Brain microvascular endothelial cell (primary cell): ENCODE measurements at regions not wholly inside any gene's neighbourhood (a gene's known extent, or its start where the extent isn't known, plus 50 kb on each side); places are given as distances from the start of the nearest gene placed in this dataset.
"Not testable (repeated sequence)": the region's sequence is repeated elsewhere in the genome, so short reads cannot be mapped to it uniquely, and the experiment has no call there.

Experiments used
- DNase-seq: peaks from one replicate; pipeline ENCODE4 v3.0.0-alpha.2; 2020
- H3K27ac ChIP-seq: fragments of 250-450 bp; sonication (Bioruptor Pico); 2 replicates; pipeline ENCODE4 v1.5.1; 2020; ENCODE audit warnings: mild to moderate bottlenecking, moderate library complexity
- H3K27me3 ChIP-seq: fragments of 250-450 bp; sonication (Bioruptor Pico); replicated peaks from 2 replicates; pipeline ENCODE4 v1.5.1; 2020; ENCODE audit warnings: mild to moderate bottlenecking
- H3K36me3 ChIP-seq: fragments of 250-450 bp; sonication (Bioruptor Pico); replicated peaks from 2 replicates; pipeline ENCODE4 v1.5.1; 2020; ENCODE audit warnings: mild to moderate bottlenecking
- H3K4me3 ChIP-seq: 2 replicates; pipeline ENCODE4 v1.5.1; 2011; ENCODE audit warnings: low read depth, mild to moderate bottlenecking, control low read depth, low read length, moderate library complexity
- in situ Hi-C: cut with HindIII; loops from 2 replicates; pipeline ENCODE4 v1.10.0; 2017; ENCODE audit warnings: low sequenced_read_pairs, low pct_ligation_motif_present
- TF ChIP-seq, protein P1 (sequence below): IDR thresholded peaks from 2 replicates; pipeline ENCODE4 v1.5.1; 2011; ENCODE audit warnings: low read depth, mild to moderate bottlenecking, moderate library complexity, low read length, control low read depth, inconsistent platforms; ENCODE audit errors: missing control alignments

DNA sequence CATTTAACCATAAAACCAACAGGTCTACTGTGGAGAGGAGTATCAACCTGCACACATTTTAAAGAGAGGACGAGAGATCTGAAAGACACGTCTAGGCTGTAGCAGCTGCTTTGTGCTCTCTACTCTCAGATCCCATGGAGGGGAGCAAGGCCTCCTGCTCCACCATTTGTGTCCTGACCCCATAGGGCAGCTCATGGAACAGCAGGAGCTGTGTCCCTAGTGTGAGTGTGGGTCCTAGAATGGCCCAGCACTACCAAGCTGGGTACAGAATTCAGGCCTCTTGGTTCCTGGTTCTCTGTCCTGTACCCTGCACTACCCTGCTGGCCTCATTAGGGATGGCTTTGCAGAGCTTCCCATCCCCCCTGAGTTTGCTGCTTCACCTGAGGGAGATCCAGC lies 76.5 kb downstream of the DHCR7 start:
- Histone ChIP-seq H3K36me3 (no peaks in the 10 kb centered on the region), H3K27me3 (no peaks in the 10 kb centered on the region), H3K27ac (no peak overlapping the region), H3K4me3 (no peak overlapping the region)
- no peak for DNase-seq
- TF ChIP-seq, protein P1, sequence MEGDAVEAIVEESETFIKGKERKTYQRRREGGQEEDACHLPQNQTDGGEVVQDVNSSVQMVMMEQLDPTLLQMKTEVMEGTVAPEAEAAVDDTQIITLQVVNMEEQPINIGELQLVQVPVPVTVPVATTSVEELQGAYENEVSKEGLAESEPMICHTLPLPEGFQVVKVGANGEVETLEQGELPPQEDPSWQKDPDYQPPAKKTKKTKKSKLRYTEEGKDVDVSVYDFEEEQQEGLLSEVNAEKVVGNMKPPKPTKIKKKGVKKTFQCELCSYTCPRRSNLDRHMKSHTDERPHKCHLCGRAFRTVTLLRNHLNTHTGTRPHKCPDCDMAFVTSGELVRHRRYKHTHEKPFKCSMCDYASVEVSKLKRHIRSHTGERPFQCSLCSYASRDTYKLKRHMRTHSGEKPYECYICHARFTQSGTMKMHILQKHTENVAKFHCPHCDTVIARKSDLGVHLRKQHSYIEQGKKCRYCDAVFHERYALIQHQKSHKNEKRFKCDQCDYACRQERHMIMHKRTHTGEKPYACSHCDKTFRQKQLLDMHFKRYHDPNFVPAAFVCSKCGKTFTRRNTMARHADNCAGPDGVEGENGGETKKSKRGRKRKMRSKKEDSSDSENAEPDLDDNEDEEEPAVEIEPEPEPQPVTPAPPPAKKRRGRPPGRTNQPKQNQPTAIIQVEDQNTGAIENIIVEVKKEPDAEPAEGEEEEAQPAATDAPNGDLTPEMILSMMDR: no peak
- in situ Hi-C loops: no loop called here

DNA sequence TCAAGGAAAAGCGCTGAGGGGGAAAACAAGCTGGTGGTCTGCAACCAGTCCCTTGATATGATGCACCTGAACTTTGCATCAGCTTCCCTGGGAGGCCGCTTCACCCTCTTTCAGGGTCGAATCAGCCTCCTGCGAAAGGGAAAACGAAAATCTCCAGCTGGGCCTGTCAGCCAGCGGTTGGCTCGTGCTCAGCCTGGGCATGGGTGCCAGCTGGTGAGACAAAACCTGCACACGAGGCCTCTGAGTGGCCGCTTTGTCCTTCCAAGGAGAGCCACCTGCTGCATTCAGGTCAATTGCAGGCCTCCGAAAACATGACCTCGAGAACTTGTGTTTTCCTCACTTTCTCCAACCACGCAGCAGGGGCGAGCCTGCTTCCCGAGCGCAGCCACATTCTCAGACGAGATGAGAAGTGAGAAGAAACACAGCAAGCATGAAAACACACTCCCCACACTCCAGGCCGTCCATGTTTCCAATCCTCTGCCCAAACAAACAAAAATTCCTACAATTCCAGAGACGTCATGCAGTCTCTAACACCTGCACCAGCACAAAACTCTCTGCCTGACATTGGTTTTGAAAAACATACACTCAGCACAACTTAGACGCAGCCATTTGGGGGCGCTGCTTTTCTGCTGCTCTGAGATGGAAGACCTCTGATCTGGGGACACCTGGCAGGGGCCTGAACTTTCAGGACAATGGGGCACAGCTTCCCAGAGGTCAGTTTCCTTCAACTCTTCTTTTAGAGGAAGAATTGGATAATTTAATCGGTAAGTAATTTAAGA lies 77.1 kb downstream of the DHCR7 start:
- Histone ChIP-seq H3K27me3 (no peaks in the 10 kb centered on the region), H3K27ac (no peak overlapping the region), H3K36me3 (no peaks in the 10 kb centered on the region), H3K4me3 (no peak overlapping the region)
- DNase-seq: no peak
- in situ Hi-C loops: no loop called here
- TF ChIP-seq, protein P1: no peak

DNA sequence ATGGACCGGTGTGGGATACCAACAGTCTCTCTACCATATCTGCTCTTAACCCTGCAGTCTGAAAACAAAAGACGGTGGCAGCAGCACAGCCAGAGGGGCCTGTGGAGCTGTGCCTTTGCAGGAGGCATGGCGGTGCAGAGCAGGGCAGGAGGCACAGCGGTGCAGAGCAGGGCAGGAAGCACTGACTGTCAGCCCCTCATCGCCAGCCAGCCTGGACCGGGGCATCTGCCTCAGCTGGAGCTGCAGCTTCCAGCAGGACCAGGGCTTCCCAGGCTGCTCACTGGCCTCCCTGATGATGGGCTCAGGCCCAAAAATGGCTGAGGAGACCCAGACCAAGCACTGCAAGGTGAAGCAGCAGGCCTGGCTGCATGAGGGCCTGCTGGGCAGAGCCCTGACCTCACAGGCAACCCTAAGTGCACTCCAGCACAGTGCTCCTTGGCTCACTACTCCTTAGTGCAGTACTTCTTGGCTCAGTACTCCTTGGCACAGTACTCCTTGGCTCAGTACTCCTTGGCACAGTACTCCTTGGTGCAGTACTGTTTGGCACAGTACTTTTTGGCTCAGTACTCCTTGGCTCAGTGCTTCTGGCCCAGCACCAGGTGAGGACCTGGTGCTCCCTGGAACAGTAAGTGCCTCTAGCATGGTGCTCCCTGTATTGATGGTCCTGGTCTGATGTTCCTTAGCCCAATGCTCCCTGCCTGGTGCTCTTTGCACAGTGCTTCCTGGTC lies 78.0 kb downstream of the DHCR7 start:
- H3K27ac ChIP-seq: no peak overlapping the region
- no peaks in the 10 kb centered on the region for H3K27me3 ChIP-seq
- no peak overlapping the region for H3K4me3 ChIP-seq
- no peak for DNase-seq
- TF ChIP-seq, protein P1: no peak
- in situ Hi-C loops: no loop called here
- no peaks in the 10 kb centered on the region for H3K36me3 ChIP-seq

DNA sequence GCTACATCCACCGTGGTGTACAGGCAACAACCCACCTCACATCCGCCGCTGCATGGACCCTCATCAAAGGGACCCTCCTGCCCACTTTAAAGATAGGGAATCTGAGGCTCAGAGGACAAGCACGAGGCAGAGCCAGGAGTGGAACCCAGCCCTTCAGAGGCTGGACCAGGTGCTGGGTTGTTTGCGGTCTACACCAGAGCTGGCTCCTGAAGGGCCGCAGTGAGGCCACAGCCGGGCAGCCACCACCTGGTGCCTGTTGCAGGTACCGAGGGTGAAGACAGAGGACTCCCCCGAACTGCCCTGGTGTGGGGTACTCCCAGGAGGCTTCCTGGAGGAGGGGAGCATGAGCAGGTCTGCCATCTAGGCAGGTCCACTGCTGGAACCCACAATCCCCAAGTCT lies 78.8 kb downstream of the DHCR7 start:
- Histone ChIP-seq H3K27ac (no peak overlapping the region), H3K27me3 (no peaks in the 10 kb centered on the region), H3K36me3 (no peaks in the 10 kb centered on the region), H3K4me3 (no peak overlapping the region)
- in situ Hi-C loops: no loop called here
- TF ChIP-seq, protein P1: no peak
- no peak for DNase-seq

DNA sequence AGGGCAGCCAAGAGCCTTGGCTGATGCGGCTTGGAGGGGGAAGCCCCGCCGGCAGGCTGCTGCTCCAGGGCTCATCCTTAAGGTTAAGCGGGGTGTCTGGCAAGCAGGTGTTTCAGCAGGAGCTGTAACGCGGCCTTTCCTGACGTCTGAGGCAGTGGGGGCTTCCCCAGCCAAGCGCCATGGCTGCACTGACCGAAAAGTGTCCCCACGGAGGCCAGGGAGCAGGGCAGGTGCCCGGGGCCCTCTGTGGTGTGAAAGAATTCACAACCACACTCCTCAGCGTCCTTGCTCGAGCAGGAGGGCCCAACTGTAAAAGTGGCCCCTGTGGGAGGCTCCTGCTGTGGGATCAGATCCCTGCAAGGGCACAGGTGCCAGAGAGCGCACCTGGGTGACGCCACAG lies 79.2 kb downstream of the DHCR7 start:
- Histone ChIP-seq H3K36me3 (no peaks in the 10 kb centered on the region), H3K27ac (no peak overlapping the region), H3K4me3 (no peak overlapping the region), H3K27me3 (no peaks in the 10 kb centered on the region)
- TF ChIP-seq, protein P1: no peak
- no peak for DNase-seq
- in situ Hi-C loops: no loop called here

DNA sequence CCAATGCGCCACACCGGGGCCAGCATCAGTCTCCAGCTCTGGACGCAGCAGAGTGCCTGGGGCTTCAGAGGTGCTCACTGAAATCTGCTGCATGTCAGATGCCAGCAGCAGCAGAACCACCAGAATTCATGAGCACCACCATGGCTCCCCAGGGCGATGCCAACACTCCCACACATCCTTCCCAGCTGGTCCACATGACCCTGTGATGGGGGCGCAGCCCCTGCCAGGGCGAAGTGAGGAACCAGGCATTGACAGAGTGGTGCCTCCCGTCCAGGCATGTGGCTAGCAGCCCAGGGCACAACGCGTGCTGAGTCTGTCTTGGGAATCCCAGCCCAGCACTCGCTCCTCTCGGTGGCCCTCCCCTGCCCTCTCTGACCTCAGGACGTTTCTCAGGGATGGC lies 80.4 kb downstream of the DHCR7 start:
- TF ChIP-seq, protein P1: no peak
- DNase-seq: no peak
- in situ Hi-C loops: no loop called here
- Histone ChIP-seq H3K27ac (no peak overlapping the region), H3K36me3 (no peaks in the 10 kb centered on the region), H3K27me3 (no peaks in the 10 kb centered on the region), H3K4me3 (no peak overlapping the region)

DNA sequence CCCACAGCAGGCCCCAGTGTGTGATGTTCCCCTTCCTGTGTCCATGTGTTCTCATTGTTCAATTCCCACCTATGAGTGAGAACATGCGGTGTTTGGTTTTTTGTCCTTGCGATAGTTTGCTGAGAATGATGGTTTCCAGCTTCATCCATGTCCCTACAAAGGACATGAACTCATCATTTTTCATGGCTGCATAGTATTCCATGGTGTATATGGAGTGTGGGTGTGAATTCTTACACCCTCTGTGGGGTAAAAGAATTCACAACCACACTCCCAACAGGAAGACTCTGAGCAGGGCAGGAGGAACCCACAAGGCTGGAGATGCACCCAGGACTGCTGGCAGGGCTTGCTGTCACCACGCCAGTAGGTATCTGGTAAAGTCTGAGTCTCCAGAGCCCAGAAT lies 80.9 kb downstream of the DHCR7 start:
- H3K27ac ChIP-seq, in situ Hi-C loops, DNase-seq: not testable (repeated sequence)

More for the DNA sequence above, 80.9 kb downstream of the DHCR7 start:
- H3K36me3 ChIP-seq, H3K27me3 ChIP-seq, H3K4me3 ChIP-seq: not testable (repeated sequence)
